Breast epithelium (tissue), 4 donors: ENCODE measurements at regions not wholly inside any gene's neighbourhood (a gene's known extent, or its start where the extent isn't known, plus 50 kb on each side); places are given as distances from the start of the nearest gene placed in this dataset.

ENCODE experiments used
- DNase-seq, 2 donors: peaks; one replicate each; pipeline ENCODE4 v3.0.0-alpha.2; 2019; ENCODE audit warnings: low spot score in 2 of 2
- H3K27ac ChIP-seq, 2 donors: fragments of 200-600 bp; sonication (generic) in 1 of 2; one replicate each; pipeline ENCODE4 v1.5.1; 2016 to 2019; ENCODE audit warnings: mild to moderate bottlenecking in 1 of 2
- H3K27me3 ChIP-seq, 2 donors: fragments of 200-600 bp; sonication (generic) in 1 of 2; one replicate each; pipeline versions ENCODE4 v1.5.1 to v1.6.0; 2017 to 2019; ENCODE audit warnings: control low read depth in 1 of 2, mild to moderate bottlenecking in 1 of 2
- H3K36me3 ChIP-seq: fragments of 200-600 bp; one replicate; pipeline ENCODE4 v1.5.1; 2019
- H3K4me1 ChIP-seq, 2 donors: fragments of 200-600 bp; sonication (generic); one replicate each; pipeline ENCODE4 v1.5.1; 2016 to 2019; ENCODE audit warnings: control low read depth in 1 of 2
- H3K4me3 ChIP-seq, 3 donors: fragments of 200-600 bp; sonication (generic); 1 replicate in 2 of 3; 2 replicates in 1 of 3; pipeline ENCODE4 v1.5.1; 2016 to 2019; ENCODE audit warnings: mild to moderate bottlenecking in 3 of 3, moderate library complexity in 2 of 3
- H3K9me3 ChIP-seq, 2 donors: fragments of 200-600 bp; sonication (generic) in 1 of 2; one replicate each; pipeline ENCODE4 v1.5.1; 2016 to 2019; ENCODE audit warnings: control low read depth in 1 of 2
- POLR2A ChIP-seq: fragments of 450-650 bp; IDR thresholded peaks from one replicate; pipeline ENCODE4 v1.6.1; 2016; ENCODE audit warnings: antibody characterized with exemption, mild to moderate bottlenecking, moderate library complexity
- POLR2AphosphoS5 ChIP-seq, 3 donors: sonication (generic); formaldehyde crosslinking; IDR thresholded peaks; one replicate each; pipeline ENCODE4 v1.6.1; 2017; ENCODE audit warnings: antibody characterized with exemption in 3 of 3
- intact Hi-C: fragments of 100-400 bp; cut with DNase I; formaldehyde crosslinking; loops from one replicate; pipeline ENCODE4 v1.15.1; 2023; ENCODE audit warnings: low total_unique reads
- TF ChIP-seq, protein P1 (sequence below), 3 donors: fragments of 450-650 bp; IDR thresholded peaks; one replicate each; pipeline ENCODE4 v1.5.1; 2016 to 2017; ENCODE audit warnings: antibody characterized with exemption in 3 of 3, mild to moderate bottlenecking in 3 of 3, moderate library complexity in 3 of 3

DNA sequence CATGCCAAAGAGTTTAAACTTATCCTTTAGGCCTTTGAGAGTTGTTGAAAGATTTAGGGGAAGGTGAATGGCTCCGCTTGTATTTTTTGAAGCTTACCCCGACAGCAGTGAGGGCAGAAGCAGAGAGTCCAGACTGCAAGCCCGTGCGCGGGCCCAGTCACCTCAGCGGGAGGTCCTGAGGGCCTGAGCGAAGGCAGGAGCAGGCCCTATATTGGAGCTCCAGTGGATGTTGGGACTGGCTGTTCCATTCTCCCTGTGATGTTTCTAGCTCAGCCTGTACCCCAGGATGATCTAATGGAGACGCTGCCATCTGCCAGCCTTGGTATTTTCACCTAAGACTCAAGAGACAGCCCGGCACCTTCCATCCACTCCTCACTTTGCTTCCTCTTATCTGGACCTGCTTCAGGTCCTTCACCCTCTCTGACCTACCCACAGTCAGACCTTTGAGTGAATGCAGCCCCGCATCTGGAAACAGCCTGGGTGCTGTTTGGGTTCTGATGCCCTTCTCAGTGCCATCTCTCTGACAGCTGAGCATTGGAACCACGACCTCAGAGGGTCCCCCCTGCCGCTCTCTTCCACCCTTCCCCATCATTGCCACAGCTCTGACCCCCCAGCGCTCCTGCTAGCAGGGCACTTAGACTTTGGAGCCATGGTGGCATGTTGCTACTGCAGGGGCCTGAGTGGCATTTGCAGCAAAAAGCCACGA, 628.2 kb upstream of the CADM1 start:
- no peak for DNase-seq
- Histone ChIP-seq H3K27ac (no peak overlapping the region), H3K4me3 (no peak overlapping the region), H3K4me1 (no peaks in the 10 kb centered on the region), H3K36me3 (no peaks in the 10 kb centered on the region), H3K27me3 (no peaks in the 10 kb centered on the region), H3K9me3 (no peaks in the 10 kb centered on the region)
- TF ChIP-seq POLR2A, result no peak
- TF ChIP-seq, protein P1, sequence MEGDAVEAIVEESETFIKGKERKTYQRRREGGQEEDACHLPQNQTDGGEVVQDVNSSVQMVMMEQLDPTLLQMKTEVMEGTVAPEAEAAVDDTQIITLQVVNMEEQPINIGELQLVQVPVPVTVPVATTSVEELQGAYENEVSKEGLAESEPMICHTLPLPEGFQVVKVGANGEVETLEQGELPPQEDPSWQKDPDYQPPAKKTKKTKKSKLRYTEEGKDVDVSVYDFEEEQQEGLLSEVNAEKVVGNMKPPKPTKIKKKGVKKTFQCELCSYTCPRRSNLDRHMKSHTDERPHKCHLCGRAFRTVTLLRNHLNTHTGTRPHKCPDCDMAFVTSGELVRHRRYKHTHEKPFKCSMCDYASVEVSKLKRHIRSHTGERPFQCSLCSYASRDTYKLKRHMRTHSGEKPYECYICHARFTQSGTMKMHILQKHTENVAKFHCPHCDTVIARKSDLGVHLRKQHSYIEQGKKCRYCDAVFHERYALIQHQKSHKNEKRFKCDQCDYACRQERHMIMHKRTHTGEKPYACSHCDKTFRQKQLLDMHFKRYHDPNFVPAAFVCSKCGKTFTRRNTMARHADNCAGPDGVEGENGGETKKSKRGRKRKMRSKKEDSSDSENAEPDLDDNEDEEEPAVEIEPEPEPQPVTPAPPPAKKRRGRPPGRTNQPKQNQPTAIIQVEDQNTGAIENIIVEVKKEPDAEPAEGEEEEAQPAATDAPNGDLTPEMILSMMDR (IDR thresholded peaks at IDR 0.05), result no peak
- TF ChIP-seq POLR2AphosphoS5 (IDR thresholded peaks at IDR 0.05), result no peak
- intact Hi-C loops, result no loop called here

DNA sequence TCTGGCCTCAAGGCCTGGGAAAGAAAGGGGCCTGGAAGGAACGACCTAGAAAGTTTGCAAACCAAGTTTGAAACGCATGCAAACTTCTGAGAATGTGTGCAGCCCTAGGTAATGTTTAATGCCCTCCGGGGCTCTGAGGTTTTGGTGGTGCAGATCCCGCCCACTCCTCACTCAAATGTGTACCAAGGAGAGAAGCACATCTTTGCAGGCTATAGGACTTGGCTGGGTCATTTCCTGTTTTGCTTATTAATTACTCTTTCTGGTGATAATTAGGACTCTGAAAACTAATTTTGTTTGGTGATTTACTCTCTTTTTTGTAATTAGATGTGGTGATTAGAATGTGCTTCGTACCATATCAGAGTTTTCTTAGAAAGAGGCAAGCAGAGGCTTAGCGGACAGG, 625.9 kb upstream of the CADM1 start:
- Histone ChIP-seq H3K27me3 (no peaks in the 10 kb centered on the region), H3K36me3 (no peaks in the 10 kb centered on the region), H3K9me3 (no peaks in the 10 kb centered on the region), H3K27ac (no peak overlapping the region), H3K4me1 (no peaks in the 10 kb centered on the region), H3K4me3 (no peak overlapping the region)
- intact Hi-C loops, result no loop called here
- no peak for DNase-seq
- no peak for TF ChIP-seq POLR2AphosphoS5 (IDR thresholded peaks at IDR 0.05)
- TF ChIP-seq, protein P1 (IDR thresholded peaks at IDR 0.05), result no peak

DNA sequence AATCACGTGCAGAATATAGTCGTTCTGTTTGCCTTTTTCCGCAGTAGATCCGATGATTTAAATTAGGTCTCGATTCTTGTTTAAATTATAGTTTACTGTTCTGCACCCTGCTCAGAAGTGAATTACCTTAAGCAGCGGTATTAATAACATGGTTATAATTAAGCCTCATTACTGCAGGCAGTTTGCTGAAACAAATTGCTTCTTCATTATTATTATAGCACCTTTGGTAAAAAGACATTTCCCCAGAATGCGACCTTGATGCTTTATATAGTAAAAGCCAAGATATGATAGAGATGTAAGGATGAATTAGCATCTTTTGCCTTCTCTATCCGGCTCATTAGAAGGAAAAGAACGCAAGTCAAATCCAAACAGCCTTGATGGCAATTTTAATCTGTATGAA, 625.2 kb upstream of the CADM1 start:
- H3K4me3 ChIP-seq, result no peak overlapping the region
- intact Hi-C loops, result loop anchor here (5.0 kb wide), 1 partner anchor 1032 kb away; no protein-coding TSS in a partner anchor
- H3K36me3 ChIP-seq, result no peaks in the 10 kb centered on the region
- no peak overlapping the region for H3K27ac ChIP-seq
- H3K9me3 ChIP-seq, result no peaks in the 10 kb centered on the region
- no peak for DNase-seq
- H3K4me1 ChIP-seq, result no peaks in the 10 kb centered on the region
- TF ChIP-seq, protein P1 (IDR thresholded peaks at IDR 0.05), result no peak
- TF ChIP-seq POLR2AphosphoS5 (IDR thresholded peaks at IDR 0.05) (no peak), POLR2A (no peak)
- no peaks in the 10 kb centered on the region for H3K27me3 ChIP-seq

DNA sequence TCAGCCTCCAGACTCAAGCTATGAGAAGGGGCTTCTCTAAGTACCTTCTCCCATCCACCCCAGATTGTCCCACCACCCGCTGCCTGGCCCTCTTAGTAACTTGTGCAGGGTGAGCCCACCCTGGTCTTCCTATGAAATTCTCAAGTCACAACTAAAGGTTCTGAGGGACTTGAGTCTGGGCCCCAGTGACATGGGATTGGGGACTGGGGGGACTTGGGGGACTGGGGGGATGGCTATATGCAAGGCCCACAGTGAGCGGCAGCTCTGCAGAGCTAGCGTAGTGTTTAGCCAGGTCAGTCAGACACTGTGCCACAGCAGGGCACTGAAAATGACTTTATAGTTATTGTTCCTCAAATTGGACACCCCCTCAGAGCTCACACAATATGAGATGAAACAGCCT, 622.3 kb upstream of the CADM1 start:
- intact Hi-C loops, result loop anchor here (5.0 kb wide), 1 partner anchor 1029 kb away; no protein-coding TSS in a partner anchor
- no peak for DNase-seq

More for the DNA sequence above, 622.3 kb upstream of the CADM1 start:
- Histone ChIP-seq H3K36me3 (no peaks in the 10 kb centered on the region), H3K27ac (no peak overlapping the region), H3K9me3 (no peaks in the 10 kb centered on the region), H3K4me1 (no peaks in the 10 kb centered on the region), H3K4me3 (no peak overlapping the region), H3K27me3 (no peaks in the 10 kb centered on the region)
- no peak for TF ChIP-seq POLR2AphosphoS5 (IDR thresholded peaks at IDR 0.05)
- no peak for TF ChIP-seq POLR2A
- TF ChIP-seq, protein P1 (IDR thresholded peaks at IDR 0.05), result no peak
